Stomach (tissue), 4 donors: ENCODE measurements at regions not wholly inside any gene's neighbourhood (a gene's known extent, or its start where the extent isn't known, plus 50 kb on each side); places are given as distances from the start of the nearest gene placed in this dataset.

ENCODE experiments used
- EP300 ChIP-seq: sonication (generic); formaldehyde crosslinking; IDR thresholded peaks from one replicate; pipeline ENCODE4 v1.6.1; 2017; ENCODE audit warnings: antibody characterized with exemption
- POLR2A ChIP-seq, 4 donors: fragments of 450-650 bp; IDR thresholded peaks; one replicate each; pipeline ENCODE4 v1.6.1; 2016; ENCODE audit warnings: antibody characterized with exemption in 4 of 4, control low read depth in 2 of 4, mild to moderate bottlenecking in 1 of 4, moderate library complexity in 1 of 4
- POLR2AphosphoS5 ChIP-seq, 3 donors: sonication (generic); formaldehyde crosslinking; IDR thresholded peaks; one replicate each; pipeline ENCODE4 v1.6.1; 2016; ENCODE audit warnings: antibody characterized with exemption in 3 of 3
- TF ChIP-seq, protein P1 (sequence below), 7 experiments: fragments of 450-650 bp in 4 of 7; fragments of 200-600 bp in 3 of 7; sonication (generic) in 3 of 7; IDR thresholded peaks; one replicate each; pipeline ENCODE4 v1.5.1; 2016 to 2019; ENCODE audit warnings: antibody characterized with exemption in 7 of 7, control low read depth in 2 of 7, mild to moderate bottlenecking in 1 of 7

DNA sequence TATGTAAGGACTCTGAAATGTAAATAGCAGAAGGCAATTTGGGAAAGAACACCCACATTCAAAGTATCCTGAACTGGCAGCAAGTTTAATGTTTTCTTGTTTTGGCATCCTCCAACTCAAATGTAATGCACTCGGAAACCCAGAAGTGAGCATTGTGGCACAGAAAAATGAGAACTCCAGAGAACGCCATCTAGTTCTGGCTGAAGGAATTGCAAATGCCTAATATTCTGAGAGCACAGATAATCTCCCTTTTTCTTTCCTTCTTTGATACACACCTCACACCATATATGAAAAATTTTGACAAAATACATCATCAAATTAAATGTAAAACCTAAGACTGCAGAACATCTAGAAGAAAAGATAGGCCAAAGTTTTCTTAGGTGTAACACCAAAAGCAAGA, 52.1 kb downstream of the PWWP3B start:
- TF ChIP-seq EP300: no peak
- TF ChIP-seq, protein P1, sequence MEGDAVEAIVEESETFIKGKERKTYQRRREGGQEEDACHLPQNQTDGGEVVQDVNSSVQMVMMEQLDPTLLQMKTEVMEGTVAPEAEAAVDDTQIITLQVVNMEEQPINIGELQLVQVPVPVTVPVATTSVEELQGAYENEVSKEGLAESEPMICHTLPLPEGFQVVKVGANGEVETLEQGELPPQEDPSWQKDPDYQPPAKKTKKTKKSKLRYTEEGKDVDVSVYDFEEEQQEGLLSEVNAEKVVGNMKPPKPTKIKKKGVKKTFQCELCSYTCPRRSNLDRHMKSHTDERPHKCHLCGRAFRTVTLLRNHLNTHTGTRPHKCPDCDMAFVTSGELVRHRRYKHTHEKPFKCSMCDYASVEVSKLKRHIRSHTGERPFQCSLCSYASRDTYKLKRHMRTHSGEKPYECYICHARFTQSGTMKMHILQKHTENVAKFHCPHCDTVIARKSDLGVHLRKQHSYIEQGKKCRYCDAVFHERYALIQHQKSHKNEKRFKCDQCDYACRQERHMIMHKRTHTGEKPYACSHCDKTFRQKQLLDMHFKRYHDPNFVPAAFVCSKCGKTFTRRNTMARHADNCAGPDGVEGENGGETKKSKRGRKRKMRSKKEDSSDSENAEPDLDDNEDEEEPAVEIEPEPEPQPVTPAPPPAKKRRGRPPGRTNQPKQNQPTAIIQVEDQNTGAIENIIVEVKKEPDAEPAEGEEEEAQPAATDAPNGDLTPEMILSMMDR (IDR thresholded peaks at IDR 0.05): peak in 2 of 7 experiments; percentile 13 to 14
- no peak for TF ChIP-seq POLR2A (IDR thresholded peaks at IDR 0.05)
- TF ChIP-seq POLR2AphosphoS5 (IDR thresholded peaks at IDR 0.05): no peak
